SHP77 treated with DMSO at 0.1 percent for 48 hours (cell line): ENCODE measurements at regions not wholly inside any gene's neighbourhood (a gene's known extent, or its start where the extent isn't known, plus 50 kb on each side); places are given as distances from the start of the nearest gene placed in this dataset.
"Not testable (repeated sequence)": the region's sequence is repeated elsewhere in the genome, so short reads cannot be mapped to it uniquely, and the experiment has no call there.

ENCODE experiments used
- DNase-seq: peaks from one replicate; lab custom pipeline; 2025; lab: John Stamatoyannopoulos, UW

DNA sequence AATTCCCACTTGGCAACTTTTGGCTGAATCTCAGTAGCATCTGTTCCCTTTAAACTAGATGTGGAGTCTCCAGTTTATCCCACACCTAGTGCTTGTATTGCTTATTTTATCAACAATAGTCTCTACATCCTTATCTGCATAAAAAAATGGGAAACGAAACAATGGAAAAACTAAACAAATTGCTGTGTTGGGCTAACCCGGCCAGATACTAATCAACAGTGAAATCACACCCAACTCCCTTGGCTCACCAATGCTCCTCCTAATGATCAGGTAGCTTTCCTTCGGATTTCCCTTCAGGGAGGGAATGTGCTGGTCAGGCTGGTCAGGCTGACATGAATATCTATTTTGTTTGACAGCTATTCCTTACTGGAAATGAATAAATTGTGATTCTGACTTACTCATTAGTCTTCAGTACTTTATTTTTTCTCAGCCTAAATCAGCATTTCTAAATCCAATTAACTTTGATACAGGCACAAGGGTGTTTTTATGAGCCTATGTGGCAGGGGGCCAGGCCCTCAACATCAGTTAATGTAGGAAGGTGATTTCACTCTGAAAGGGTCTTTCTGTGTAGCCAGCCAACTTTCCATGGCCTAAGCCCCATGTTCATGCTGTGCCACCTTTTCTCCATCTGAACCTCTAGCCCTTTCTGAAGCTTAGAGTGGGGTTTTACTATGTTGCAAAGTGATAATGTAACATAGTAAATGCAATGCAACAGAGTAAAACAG, 170.5 kb upstream of the NPSR1 start:
- no peak for DNase-seq

DNA sequence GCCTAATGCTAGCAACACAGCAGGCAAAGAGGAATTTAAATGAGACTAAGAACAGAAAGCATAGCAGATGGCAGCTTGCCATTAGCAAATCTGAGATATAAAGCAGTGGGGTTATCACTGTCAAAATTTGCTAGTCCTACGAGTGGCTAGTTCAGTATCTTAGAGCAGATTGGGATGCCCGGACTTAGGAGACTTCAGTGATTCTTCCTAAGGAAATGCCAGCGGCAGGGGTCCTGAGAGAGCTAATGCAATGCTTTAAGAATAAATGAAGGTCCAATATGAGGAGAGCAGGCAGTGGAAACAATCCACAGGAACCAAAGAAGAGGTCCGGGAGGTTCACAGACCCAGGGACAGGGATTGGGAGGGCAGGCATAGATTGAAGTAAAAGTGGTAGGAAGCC, 169.3 kb upstream of the NPSR1 start:
- no peak for DNase-seq

GRCh38 chr7:34491899-34492298, 166.1 kb upstream of the NPSR1 start:
- DNase-seq: no peak

DNA sequence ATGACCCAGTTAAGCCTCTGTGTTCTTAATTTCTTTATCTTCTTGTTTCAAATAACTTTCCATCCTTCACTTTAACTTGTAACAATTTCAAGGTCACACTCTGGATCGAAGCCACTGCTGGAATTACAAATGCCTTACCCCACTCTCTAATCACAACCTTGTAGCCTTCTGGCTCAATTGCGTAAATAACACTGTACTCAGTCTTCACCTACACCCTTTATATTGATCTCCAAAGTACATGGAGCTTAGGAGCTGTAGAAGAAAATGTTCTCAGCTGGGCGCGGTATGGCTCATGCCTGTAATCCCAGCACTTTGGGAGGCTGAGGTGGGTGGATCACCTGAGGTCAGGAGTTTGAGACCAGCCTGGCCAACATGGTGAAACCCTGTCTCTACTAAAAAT, 164.3 kb upstream of the NPSR1 start:
- DNase-seq: no peak

DNA sequence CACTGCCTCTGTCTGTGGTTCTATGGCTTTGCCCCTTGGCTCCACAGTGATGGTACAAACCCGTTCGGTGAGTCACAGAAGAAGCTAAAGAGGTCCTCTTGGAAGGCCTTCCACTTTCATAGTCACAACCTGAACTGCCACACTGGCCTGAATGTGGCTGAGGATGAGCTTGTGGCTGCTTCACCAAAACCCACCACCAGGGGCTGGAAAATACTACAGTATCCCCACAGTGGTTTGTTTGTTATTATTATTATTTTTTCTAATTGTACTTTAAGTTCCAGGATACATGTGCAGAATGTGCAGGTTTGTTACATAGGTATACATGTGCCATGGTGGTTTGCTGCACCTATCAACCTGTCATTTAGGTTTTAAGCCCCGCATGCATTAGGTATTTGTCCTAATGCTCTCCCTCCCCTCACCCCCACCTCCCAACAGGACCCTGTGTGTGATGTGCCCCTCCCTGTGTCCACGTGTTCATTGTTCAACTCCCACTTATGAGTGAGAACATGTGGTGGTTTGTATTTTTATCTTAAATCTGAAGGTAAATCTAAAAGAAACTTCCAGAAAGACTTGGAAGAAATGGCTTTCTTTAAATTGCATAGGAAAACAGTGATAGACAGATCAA, 160.8 kb upstream of the NPSR1 start:
- DNase-seq: no peak

DNA sequence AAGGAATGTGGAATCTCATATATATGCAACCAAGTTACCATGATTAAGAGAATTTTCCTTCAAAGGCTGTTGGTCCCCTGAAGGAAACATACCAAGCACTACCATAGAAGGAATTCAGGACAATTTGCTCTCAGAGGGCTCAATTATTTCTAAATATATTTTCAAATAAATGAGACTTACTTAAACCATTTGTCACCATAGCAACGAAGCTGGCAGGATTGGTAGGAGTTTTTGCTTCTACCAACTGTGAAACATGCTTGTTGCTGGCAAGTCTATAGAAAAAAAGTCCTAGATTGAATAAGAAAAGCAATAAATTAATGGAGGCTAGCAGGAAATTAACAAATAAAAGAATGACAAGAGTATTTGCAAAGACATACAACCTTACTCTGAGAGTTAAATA, 156.9 kb upstream of the NPSR1 start:
- no peak for DNase-seq

DNA sequence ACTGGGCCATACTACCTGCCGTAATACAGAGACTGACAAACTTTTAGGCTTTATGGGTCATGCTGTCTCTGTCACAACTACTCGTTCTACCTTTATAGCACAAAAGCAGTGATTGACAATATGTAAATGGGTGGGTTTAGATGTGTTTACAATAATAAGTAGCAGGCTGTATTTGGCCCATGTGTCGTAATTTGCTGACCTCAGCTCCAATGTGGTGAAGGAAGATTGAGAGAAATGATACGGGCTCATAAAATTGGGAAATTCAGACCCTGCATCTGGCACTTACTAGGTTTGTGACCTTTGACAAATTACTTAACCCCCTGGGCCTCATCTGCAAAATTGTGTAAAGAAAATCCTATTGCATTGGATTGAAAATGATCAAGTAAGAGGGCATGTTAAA, 150.8 kb upstream of the NPSR1 start:
- DNase-seq: no peak

DNA sequence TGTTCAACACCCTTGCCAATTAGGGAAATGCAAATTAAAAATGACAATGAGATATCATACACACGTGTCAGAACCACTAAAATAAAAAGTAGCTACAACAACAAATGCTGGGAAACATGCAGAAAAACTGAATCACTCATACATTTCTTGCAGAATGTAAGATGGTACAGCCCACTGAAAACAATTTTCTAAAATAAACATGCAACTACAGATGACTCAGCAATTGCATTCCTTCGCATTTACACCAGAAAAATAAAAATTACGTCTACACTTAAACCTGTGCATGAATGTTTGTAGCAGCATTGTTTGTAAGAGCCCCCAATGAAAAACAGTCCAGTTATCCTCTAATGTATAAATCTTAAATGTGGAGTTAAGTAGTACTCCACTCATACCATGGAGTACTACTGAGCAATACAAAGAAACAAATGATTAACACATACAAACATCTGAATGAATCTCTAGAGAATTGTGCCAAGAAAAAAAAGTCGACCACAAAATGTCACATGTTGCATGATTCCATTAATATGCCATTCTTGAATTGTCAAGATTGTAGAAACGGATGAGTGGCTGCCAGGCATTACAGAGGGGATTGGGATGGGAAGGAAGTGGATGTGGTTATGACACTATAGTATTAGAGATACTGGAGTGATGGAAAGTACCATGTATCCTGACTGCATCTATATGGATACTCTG, 134.6 kb upstream of the NPSR1 start:
- no peak for DNase-seq

GRCh38 chr7:34530259-34530658, 127.8 kb upstream of the NPSR1 start:
- no peak for DNase-seq

DNA sequence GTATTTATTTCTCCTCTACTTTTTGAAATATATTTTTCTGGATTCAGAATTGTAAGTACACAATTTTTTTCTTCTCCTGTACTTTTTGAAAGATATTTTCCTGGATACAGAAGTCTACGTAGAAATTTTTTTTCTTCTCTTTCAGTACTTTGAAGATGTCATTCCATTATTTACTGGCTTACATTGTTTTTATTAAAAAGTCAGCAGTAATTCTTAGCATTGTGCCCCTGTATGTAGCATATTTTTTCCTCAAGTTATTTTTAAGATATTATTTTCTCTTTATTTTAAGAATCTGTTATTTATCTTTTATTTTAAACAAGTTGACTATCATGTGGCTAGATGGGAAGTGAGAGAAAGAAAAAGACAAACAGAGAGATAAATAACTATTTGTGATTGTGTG, 119.0 kb upstream of the NPSR1 start:
- no peak for DNase-seq

DNA sequence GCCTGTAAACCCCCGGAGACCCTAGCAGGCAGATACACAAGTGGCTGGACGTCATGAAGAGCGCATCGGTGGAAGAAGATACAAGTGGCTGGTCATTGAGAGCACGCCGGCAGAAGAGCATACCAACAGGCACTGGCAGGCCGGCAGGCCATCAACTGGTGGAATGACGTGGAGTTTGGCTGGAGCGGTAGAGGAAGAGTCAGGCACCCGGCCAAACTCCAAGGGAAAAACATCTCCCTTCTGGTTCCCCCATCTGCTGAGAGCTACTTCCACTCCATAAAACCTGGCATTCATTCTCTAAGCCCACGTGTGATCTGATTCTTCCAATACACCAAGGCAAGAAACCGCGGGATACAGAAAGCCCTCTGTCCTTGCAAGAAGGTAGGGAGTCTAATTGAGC, 113.4 kb upstream of the NPSR1 start:
- DNase-seq: no peak

- DNase-seq: no peak
Measured at GRCh38 chr7:34550996-34551395, 107.0 kb upstream of the NPSR1 start.

- DNase-seq: no peak
Measured at GRCh38 chr7:34552502-34552901, 105.5 kb upstream of the NPSR1 start.

- no peak for DNase-seq
Measured at GRCh38 chr7:34558022-34558421, 100.0 kb upstream of the NPSR1 start.

DNA sequence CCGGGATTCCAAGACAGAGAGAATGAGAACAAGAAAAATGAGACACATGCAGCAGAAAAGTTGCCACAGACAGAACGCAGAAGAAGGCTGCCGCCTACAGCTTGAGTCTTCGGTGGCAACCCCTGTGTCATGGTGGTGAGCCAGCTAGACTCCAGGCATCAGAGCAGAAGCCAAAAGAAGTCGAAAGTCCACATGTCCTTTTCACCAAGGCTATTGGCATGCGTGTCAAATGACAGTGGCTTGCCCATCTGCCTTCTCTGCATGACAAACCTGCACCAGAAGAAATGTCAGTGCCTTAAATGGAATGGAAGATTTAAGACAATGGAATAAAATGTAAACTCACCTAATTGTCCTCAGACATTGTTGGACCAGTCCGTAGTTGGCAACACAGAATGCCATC, 93.9 kb upstream of the NPSR1 start:
- no peak for DNase-seq

- no peak for DNase-seq
Measured at GRCh38 chr7:34567906-34568305, 90.1 kb upstream of the NPSR1 start.

DNA sequence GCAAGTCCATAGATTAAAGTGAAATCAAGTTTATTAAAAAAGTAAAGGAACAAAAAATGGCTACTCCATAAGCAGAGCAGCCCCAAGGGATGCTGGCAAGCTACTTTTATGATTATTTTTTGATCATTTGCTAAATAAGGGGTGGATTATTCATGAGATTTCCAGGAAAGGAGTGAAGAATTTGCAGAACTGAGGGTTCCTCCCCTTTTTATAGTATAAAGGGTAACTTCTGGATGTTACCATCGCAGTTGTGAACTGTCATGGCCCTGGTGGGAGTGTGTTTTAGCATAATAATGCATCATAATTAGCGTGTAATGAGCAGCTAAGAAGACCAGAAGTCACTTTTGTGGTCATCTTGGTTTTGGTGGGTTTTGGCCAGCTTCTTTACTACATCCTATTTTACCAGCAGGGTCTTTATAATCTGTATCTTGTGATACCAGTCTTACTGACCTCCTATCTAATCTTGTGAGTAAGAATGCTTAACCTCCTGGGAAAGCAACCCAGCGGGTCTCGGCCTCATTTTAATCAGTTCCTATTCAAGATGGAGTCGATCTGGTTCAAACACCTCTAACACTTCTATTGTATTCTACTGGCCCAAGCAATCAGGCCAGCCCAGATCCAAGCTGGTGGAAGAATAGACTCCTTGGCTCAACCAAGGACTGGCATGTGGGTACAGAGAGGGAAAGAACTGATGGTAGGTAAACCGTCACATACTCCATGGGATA, 87.9 kb upstream of the NPSR1 start:
- no peak for DNase-seq

DNA sequence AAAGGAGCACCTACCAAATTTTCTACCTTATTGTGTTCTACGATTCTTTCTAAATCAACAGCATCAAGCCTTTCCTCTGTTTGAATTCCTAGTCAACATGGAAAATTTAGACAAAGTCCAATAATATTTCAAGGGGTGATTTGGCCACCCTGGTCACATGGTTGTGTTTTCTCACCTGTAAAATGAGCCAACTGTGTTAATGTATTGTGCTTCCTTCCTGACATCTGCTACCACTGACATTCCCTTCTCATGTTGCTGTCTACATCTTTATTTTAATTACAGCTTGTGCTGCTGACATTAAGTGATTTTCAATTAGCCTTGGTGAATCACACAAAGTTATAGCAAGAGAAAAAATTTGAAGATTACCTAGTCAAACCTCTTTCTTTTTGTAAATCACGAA, 83.0 kb upstream of the NPSR1 start:
- DNase-seq: no peak

- DNase-seq: not testable (repeated sequence)
Measured at GRCh38 chr7:34577934-34578333, 80.1 kb upstream of the NPSR1 start.

DNA sequence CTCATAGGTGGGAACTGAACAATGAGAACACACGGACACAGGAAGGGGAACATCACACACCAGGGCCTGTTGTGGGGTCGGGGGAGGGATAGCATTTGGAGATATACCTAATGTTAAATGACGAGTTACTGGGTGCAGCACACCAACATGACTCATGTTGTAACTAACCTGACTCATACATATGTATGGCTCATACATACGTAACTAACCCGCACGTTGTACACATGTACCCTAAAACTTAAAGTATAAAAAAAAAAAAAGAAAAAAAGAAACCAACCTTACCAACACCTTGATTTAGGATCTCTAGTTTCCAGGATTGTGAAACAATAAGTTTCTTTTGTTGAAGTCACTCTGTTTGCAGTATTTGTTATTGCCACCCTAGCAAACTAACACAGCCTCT, 76.3 kb upstream of the NPSR1 start:
- DNase-seq: not testable (repeated sequence)

DNA sequence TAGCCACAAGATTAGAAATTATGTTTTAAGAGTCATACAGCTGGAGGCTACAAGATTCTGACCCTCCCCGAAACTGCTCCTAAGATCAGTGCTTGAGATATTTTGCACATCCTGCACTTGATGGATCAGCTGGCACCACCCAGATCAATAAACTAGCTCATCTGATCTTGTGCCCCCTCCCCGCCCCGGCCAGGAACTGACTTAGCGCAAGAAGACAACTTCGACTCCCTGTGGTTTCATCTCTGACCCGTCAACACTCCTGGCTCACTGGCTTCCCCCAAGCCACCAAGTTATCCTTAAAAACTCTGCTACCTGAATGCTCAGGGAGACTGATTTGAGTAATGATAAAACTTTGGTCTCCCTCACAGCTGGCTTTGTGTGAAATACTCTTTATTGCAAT, 73.5 kb upstream of the NPSR1 start:
- DNase-seq: no peak

DNA sequence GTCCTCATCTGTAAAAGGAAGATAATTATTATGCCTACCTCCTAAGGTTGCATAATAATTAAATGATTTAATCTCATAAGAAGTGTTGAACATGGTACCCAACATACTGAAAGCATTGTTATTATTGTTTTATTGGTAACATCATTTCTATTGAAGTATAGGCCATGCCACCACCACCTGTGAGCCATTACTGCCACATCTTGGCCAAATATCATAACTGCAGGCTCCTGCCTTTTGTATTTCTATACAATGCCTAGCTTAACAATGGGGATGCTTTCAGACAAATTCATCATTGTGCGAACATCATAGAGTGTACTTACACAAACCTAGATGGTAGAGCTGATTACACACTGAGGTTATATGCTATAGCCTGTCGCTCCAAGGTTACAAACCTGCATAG, 61.1 kb upstream of the NPSR1 start:
- DNase-seq: no peak
